ENCODE measurements at regions not wholly inside any gene's neighbourhood (a gene's known extent, or its start where the extent isn't known, plus 50 kb on each side); places are given as distances from the start of the nearest gene placed in this dataset.

DNA sequence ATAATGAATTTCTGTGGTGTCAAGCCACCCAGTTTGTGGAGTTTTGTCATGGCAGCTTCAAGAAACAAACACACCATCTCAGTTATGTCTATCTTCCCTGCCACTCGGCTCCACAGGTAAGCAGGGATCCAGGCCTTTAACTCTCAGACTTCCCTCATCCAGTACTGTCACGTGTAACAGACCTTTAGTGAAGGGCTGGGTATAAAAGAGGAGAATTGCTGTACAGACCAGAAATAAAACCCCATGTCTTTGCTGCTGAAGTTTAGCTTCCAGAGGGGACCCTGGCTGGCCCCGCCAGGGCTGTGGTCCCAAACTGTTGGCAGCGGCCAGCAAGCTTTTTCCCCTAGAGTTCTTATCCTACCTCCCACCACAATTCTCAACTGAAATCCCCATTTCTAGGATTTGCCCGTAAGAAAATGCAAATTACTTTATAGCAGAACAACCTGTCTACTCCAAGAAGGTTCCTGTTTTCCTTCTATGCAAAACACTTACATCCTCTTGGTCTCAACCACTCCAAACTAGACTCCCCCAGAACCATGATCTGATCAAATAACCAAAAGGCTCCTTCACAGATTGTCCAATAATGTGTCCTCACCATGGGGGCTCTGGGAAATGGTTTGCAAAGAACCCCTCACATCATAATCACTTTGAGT, 438.0 kb upstream of the ID2 start:
- TF ChIP-seq, protein P1, sequence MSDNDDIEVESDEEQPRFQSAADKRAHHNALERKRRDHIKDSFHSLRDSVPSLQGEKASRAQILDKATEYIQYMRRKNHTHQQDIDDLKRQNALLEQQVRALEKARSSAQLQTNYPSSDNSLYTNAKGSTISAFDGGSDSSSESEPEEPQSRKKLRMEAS (IDR thresholded peaks at IDR 0.05) = no peak
- TF ChIP-seq FOXM1 (IDR thresholded peaks at IDR 0.05; ENCODE audit: borderline replicate concordance, low read depth) (no peak), USF1 (IDR thresholded peaks at IDR 0.05) (no peak), TAF1 (IDR thresholded peaks at IDR 0.05; ENCODE audit: low read depth) (no peak), TEAD4 (IDR thresholded peaks at IDR 0.05) (no peak), ZBTB7A (IDR thresholded peaks at IDR 0.05; ENCODE audit: low read depth) (no peak), EP300 (IDR thresholded peaks at IDR 0.05; ENCODE audit: borderline replicate concordance) (no peak), EGR1 (IDR thresholded peaks at IDR 0.05) (no peak), CEBPB (IDR thresholded peaks at IDR 0.05) (no peak), RAD21 (IDR thresholded peaks at IDR 0.05; ENCODE audit: low read depth) (no peak)

DNA sequence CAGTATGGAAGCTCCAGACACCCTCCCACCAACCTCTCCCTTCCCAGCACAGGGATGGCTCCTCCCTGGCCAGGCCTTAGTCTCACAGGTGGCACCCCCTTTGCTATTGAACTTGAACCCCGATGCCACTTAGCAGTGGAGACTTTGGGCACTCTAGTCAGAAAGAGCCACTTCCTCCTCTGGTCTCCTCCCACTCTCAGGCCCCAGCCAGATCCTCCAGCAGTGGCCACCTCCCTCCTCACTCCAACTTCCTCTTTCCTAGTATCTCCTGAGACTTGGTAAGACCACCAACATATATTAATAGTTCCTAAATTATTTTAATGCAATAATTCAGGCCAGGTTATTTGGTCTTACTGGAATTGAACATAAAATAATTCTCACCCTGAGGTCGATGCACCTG, 437.2 kb upstream of the ID2 start:
- TF ChIP-seq EGR1 (IDR thresholded peaks at IDR 0.05) (no peak), FOXM1 (IDR thresholded peaks at IDR 0.05; ENCODE audit: borderline replicate concordance, low read depth) (no peak), RAD21 (IDR thresholded peaks at IDR 0.05; ENCODE audit: low read depth) (no peak), TEAD4 (IDR thresholded peaks at IDR 0.05) (no peak), USF1 (IDR thresholded peaks at IDR 0.05) (no peak), CEBPB (IDR thresholded peaks at IDR 0.05) (no peak), REST (IDR thresholded peaks at IDR 0.05; ENCODE audit: low read depth) (no peak), CREB1 (IDR thresholded peaks at IDR 0.05; ENCODE audit: low read depth) (no peak), NFIC (IDR thresholded peaks at IDR 0.05) (no peak), ZBTB7A (IDR thresholded peaks at IDR 0.05; ENCODE audit: low read depth) (no peak), TAF1 (IDR thresholded peaks at IDR 0.05; ENCODE audit: low read depth) (no peak), TCF12 (IDR thresholded peaks at IDR 0.05; ENCODE audit: low read depth) (no peak), EP300 (IDR thresholded peaks at IDR 0.05; ENCODE audit: borderline replicate concordance) (no peak), YY1 (IDR thresholded peaks at IDR 0.05; ENCODE audit: low read depth) (no peak)
- TF ChIP-seq, protein P1 (IDR thresholded peaks at IDR 0.05) = no peak

GRCh38 chr2:8246137-8246536, 435.7 kb upstream of the ID2 start:
- TF ChIP-seq NFIC (IDR thresholded peaks at IDR 0.05) = no peak
- no peak for TF ChIP-seq FOXM1 (IDR thresholded peaks at IDR 0.05; ENCODE audit: borderline replicate concordance, low read depth)
- TF ChIP-seq, protein P1 (IDR thresholded peaks at IDR 0.05) = no peak
- no peak for TF ChIP-seq USF1 (IDR thresholded peaks at IDR 0.05)
- TF ChIP-seq EP300 (IDR thresholded peaks at IDR 0.05; ENCODE audit: borderline replicate concordance) = no peak
- no peak for TF ChIP-seq REST (IDR thresholded peaks at IDR 0.05; ENCODE audit: low read depth)
- TF ChIP-seq EGR1 (IDR thresholded peaks at IDR 0.05) = no peak
- no peak for TF ChIP-seq TEAD4 (IDR thresholded peaks at IDR 0.05)
- no peak for TF ChIP-seq CREB1 (IDR thresholded peaks at IDR 0.05; ENCODE audit: low read depth)
- no peak for TF ChIP-seq ZBTB7A (IDR thresholded peaks at IDR 0.05; ENCODE audit: low read depth)
- TF ChIP-seq YY1 (IDR thresholded peaks at IDR 0.05; ENCODE audit: low read depth) = no peak
- TF ChIP-seq TAF1 (IDR thresholded peaks at IDR 0.05; ENCODE audit: low read depth) = no peak
- no peak for TF ChIP-seq CEBPB (IDR thresholded peaks at IDR 0.05)
- no peak for TF ChIP-seq RAD21 (IDR thresholded peaks at IDR 0.05; ENCODE audit: low read depth)
- no peak for TF ChIP-seq TCF12 (IDR thresholded peaks at IDR 0.05; ENCODE audit: low read depth)

DNA sequence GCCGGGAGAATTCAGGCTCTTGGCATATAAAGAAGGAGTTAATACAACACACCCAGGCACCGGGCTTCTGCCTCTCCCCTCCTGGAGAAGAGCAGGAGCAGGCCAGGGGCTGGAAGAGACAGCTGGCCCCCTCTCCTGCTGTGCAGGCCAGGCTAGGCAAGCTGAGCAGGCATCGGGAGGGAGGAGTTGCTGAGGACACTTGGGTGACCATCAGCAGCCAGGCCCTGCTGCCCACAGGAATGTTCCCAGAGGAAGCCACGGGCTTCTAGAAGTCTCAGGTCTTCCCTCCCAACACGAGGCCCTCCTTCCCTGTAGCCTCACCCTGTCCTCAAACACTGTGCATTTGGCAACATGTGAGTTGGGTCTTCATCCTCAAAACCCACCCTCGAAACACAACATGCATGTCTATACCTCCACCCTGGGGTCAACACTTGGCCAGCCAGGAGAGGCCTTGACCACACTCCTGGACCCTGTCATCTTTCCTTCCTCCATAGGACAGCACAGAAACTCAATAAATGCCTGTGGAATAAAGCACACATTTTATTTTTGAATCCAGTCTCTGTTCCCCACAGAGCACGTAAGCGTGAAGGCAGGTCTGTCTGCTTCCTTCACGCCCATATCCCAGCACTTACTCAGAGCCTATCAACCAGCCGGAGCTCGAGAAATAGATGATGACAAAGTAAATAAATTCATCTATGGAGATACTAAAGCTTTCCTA, 433.8 kb upstream of the ID2 start:
- TF ChIP-seq TCF12 (IDR thresholded peaks at IDR 0.05; ENCODE audit: low read depth) (no peak), FOXM1 (IDR thresholded peaks at IDR 0.05; ENCODE audit: borderline replicate concordance, low read depth) (no peak), YY1 (IDR thresholded peaks at IDR 0.05; ENCODE audit: low read depth) (no peak)

- TF ChIP-seq TEAD4 (IDR thresholded peaks at IDR 0.05) = no peak
- no peak for TF ChIP-seq CEBPB (IDR thresholded peaks at IDR 0.05)
- no peak for TF ChIP-seq NFIC (IDR thresholded peaks at IDR 0.05)
- TF ChIP-seq EP300 (IDR thresholded peaks at IDR 0.05; ENCODE audit: borderline replicate concordance) = no peak
- no peak for TF ChIP-seq ZBTB7A (IDR thresholded peaks at IDR 0.05; ENCODE audit: low read depth)
- TF ChIP-seq RAD21 (IDR thresholded peaks at IDR 0.05; ENCODE audit: low read depth) = no peak
- no peak for TF ChIP-seq FOXM1 (IDR thresholded peaks at IDR 0.05; ENCODE audit: borderline replicate concordance, low read depth)
- TF ChIP-seq, protein P1 (IDR thresholded peaks at IDR 0.05) = no peak
- no peak for TF ChIP-seq USF1 (IDR thresholded peaks at IDR 0.05)
- no peak for TF ChIP-seq REST (IDR thresholded peaks at IDR 0.05; ENCODE audit: low read depth)
Observed at GRCh38 chr2:8248623-8248957, 433.3 kb upstream of the ID2 start.
